HG02798 (cell line): ENCODE measurements at regions not wholly inside any gene's neighbourhood (a gene's known extent, or its start where the extent isn't known, plus 50 kb on each side); places are given as distances from the start of the nearest gene placed in this dataset.
"Not testable (repeated sequence)": the region's sequence is repeated elsewhere in the genome, so short reads cannot be mapped to it uniquely, and the experiment has no call there.

Experiments used
- ATAC-seq: cut with Tn5 transposase; IDR thresholded peaks from one replicate; pipeline ENCODE4 v1.9.1; 2021; ENCODE audit warnings: mild to moderate bottlenecking; ENCODE audit not compliant: unreplicated experiment, poor library complexity

- no peak for ATAC-seq
These were observed 203.2 kb downstream of the LAS1L start for GRCh38 chrX:65331371-65331770.

- ATAC-seq, result no peak
These were observed 234.3 kb downstream of the LAS1L start for GRCh38 chrX:65300104-65300809.

- not testable (repeated sequence) for ATAC-seq
These were observed 251.7 kb downstream of the LAS1L start for GRCh38 chrX:65282905-65283304.

GRCh38 chrX:65273152-65273551 lies 261.4 kb downstream of the LAS1L start:
- no peak for ATAC-seq

DNA sequence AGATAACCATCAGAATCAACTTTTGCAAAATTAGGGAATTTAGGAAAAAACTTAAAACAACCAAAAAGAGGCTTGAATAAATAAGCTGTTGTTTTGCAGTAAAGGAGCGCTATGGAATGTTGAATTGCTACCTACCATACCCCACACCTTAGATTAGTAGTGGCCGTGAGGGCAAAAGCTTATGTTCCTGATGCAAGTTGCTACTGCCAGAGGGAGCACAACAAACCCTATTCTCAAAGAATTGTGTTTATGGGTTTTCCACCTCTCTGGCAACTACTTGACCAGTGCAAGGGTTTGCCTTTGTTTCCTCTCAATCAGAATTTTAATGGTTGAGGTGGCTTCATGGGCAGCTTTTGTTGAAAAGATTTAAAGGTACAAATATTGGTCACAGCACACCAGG lies 268.1 kb downstream of the LAS1L start:
- ATAC-seq, result no peak

DNA sequence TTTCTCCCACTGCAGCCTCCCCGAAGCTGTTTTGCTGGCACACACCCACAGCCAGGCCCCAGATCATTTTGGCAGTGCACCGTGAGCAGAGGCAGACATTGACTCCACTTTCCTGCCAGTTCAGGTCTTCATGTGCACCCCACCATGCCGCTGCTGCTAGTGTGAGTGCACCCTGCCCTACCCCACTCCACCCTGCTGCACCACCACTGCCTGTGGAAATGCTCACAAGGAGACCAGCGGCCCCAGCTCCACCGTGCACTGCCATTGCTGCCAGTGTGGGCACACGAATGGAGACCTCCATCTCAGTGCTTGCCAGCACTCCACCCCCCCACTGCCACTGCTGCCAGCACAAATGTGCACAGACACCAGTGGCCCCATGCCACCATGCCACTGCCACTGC lies 277.6 kb upstream of the ZC4H2 start:
- no peak for ATAC-seq

DNA sequence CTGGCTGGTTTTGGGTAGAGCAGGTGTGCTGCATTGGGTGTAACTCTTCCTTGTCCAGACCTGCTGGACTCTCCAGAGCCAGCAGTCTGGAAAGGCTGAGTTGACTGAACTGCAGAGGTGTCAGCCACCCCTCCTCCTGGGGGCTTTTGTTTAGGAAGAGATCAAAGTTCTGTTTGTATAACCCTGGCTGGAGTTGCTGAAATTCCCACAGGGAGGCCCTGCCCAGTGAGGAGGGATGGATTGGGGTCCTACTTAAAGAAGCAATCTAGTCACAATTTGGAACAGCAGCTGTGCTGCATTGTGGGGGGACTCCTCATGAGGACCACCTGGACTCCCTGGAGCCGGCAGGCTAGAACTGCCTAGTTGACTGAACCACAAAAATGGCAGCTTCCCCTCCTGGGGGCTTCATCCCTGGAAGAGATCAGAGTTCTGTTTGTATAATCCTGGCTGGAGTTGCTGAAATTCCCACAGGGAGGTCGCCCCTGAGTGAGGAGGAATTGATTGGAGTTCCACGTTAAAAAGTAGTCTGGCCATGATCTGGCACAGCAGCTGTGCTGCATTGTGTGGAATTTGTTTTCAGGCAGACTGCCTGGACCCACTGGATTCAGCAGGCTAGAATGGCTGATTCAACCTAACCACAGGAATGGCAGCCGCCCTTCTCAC lies 264.9 kb upstream of the ZC4H2 start:
- ATAC-seq, result no peak

- no peak for ATAC-seq
These were observed 227.3 kb upstream of the ZC4H2 start for GRCh38 chrX:65203545-65203944.

- no peak for ATAC-seq
These were observed 220.6 kb upstream of the ZC4H2 start for GRCh38 chrX:65196758-65197360.

- ATAC-seq, result no peak
These were observed 219.4 kb upstream of the ZC4H2 start for GRCh38 chrX:65195621-65196020.

DNA sequence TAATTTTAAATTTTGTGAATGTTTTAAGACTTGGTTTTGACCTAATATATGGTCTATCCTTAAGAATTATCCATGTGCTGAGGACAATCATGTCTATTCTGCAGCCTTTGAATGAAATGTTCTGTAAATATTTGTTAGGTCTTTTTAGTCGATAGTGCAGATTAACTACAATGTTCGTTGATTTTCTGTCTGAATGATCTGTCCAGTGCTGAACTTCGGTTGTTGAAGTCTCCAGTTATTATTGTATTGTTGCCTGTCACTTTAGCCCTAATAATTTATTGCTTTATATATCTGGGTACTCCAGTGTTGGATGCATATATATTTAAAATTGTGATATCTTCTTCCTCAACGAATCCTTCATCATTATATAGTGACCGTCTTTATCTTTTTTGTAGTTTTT lies 218.3 kb upstream of the ZC4H2 start:
- no peak for ATAC-seq

DNA sequence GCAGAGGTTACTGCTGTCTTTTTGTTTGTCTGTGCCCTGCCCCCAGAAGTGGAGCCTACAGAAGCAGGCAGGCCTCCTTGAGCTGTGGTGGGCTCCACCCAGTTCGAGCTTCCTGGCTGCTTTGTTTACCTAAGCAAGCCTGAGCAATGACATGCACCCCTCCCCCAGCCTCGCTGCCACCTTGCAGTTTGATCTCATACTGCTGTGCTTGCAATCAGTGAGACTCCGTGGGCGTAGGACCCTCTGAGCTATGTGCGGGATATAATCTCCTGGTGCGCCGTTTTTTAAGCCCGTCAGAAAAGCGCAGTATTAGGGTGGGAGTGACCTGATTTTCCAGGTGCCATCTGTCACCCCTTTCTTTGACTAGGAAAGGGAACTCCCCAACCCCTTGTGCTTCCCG lies 187.1 kb upstream of the ZC4H2 start:
- ATAC-seq, result not testable (repeated sequence)

DNA sequence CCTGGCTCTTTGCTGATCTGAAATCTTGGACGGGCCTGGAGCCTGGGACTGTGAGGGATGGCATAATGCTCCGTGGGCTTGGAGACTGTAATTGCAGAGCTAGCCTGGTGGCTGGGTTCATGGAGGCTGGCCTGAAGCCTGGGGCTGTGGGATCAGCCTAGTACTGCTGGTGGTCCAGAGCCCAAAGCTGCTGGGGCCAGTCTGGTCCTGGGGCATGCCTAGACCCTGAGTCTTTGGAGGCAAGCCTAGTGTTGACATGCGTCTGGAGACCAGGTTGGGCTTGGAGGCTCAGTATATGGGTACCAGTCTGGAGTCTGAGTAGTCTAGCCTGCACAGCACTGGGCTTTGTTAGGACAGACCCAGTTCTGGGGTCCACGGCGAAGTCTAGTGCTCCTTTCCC lies 172.0 kb upstream of the ZC4H2 start:
- no peak for ATAC-seq

DNA sequence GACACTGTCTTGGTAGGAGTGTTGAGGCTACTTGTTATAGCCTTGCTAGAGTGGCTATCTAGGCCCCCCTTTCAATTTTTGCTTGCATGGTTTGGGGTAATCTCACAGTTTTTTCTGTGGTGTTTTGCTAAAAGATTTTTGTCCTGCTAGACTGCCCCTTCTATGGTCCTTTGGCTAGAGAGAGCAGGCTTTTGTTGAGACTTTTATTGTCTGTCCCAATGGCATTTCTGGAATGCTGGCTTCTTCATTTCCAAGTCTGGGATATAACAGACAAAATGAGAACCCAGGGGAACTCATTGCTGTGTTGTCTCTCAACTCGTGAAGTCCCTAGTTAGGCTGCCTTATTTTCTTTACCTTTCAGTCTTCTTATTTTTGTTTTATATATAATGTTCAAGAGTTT lies 160.2 kb upstream of the ZC4H2 start:
- ATAC-seq, result no peak

GRCh38 chrX:65127842-65128241 lies 151.6 kb upstream of the ZC4H2 start:
- no peak for ATAC-seq

DNA sequence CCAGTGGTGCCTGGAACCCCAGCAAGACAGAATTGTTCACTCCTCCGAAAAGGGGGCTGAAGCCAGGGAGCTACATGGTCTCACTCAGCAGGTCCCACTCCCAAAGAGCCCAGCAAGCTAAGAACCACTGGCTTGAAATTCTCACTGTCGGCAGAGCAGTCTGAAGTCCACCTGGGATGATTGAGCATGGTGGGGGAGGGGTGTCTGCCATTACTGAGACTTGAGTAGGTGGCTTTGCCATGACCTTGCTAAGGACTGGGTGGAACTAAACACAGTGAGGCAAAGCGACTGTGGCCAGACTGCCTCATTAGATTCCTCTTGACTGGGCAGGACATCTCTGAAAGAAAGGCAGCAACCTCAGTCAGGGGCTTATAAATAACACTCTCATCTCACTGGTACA lies 122.6 kb upstream of the ZC4H2 start:
- no peak for ATAC-seq

DNA sequence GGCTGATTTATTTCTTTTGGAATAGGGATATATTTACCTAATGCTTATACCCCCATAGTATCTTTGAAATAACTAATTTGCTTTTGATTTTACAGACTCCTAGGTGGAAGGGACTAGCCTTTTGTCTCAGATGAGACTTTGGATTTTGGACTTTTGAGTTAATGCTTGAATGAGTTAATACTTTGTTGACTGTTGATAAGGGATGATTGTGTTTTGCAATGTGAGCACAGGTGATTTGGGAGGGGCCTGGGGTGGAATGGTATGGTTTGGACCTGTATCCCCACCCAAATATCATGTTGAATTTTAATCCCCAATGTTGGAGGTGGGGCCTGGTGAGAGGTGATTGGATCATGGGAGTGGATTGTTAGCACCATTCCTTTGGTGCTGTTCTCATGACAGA lies 117.4 kb upstream of the ZC4H2 start:
- ATAC-seq, result no peak

DNA sequence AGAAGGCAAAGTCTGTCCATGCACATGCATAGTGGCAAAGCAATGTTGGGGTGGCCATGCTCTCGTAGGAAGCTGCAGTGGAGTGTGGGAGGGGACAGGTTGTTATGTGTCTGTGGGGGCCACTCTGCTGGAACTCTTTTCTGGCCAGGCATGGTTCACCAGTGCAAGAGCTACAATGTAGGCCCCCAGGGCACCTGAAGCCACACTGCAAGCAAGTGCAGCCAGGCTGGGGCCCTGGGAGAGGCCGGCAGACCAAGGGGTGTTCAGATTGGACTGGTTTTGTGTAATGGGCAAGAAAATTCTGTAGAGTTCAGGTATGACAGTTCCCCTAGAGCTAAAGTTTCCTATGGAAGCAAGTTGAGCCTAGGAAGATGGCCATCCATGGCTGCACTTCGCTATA lies 97.0 kb upstream of the ZC4H2 start:
- ATAC-seq, result no peak

- ATAC-seq, result no peak
These were observed 96.3 kb upstream of the ZC4H2 start for GRCh38 chrX:65072590-65072989.

GRCh38 chrX:65058626-65059025 lies 82.4 kb upstream of the ZC4H2 start:
- ATAC-seq, result not testable (repeated sequence)

DNA sequence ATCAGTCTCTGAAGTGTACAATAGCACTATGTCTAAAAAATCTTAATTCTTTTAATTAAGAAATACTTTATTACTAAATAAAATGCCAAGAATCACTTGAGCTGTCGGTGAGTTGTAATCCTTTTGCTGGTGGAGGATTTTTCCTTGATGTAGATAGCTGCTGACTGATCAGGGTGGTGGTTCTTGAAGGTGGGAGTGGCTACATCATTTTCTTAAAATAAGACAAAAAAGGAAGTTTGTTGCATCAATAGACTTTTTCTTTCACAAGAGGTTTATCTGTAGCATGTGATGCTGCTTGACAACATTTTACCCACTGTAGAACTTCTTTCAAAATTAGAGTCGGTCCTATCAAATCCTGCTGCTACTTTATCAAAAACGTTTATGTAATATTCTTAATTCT lies 68.8 kb upstream of the ZC4H2 start:
- no peak for ATAC-seq

- peak; percentile 32 for ATAC-seq
These were observed 59.2 kb upstream of the ZC4H2 start for GRCh38 chrX:65035446-65035770.
